Activated CD4-positive, alpha-beta T cell treated with anti-CD3 and anti-CD28 coated beads, Interleukin-2, amount 50 U/mL, for 24 hours (primary cell): ENCODE measurements at regions not wholly inside any gene's neighbourhood (a gene's known extent, or its start where the extent isn't known, plus 50 kb on each side); places are given as distances from the start of the nearest gene placed in this dataset.
A peak's percentile ranks its signal among the peaks of the same experiment; 100 is the strongest.
"Not testable (repeated sequence)": the region's sequence is repeated elsewhere in the genome, so short reads cannot be mapped to it uniquely, and the experiment has no call there.

Experiments used
- DNase-seq, 2 donors: peaks; one replicate each; pipeline ENCODE4 v3.0.0-alpha.2; 2020; ENCODE audit warnings: low read depth in 1 of 2, low spot score in 1 of 2

- not testable (repeated sequence) for DNase-seq
Measured at GRCh38 chr12:116327992-116328391, 50.5 kb upstream of the MED13L start.

GRCh38 chr12:116331876-116332275 is 54.4 kb upstream of the MED13L start:
- DNase-seq: no peak

GRCh38 chr12:116332705-116333380 is 55.4 kb upstream of the MED13L start:
- no peak for DNase-seq

- no peak for DNase-seq
Measured at GRCh38 chr12:116333402-116333801, 55.9 kb upstream of the MED13L start.

GRCh38 chr12:116336542-116337065 is 59.1 kb upstream of the MED13L start:
- DNase-seq: no peak

GRCh38 chr12:116337312-116337711 is 59.8 kb upstream of the MED13L start:
- DNase-seq: no peak

- no peak for DNase-seq
Measured at GRCh38 chr12:116338064-116338846, 60.8 kb upstream of the MED13L start.

- DNase-seq: no peak
Measured at GRCh38 chr12:116339062-116339461, 61.6 kb upstream of the MED13L start.

GRCh38 chr12:116339800-116340371 is 62.4 kb upstream of the MED13L start:
- no peak for DNase-seq

- DNase-seq: no peak
Measured at GRCh38 chr12:116343331-116343884, 65.9 kb upstream of the MED13L start.

GRCh38 chr12:116346222-116346621 is 68.7 kb upstream of the MED13L start:
- no peak for DNase-seq

GRCh38 chr12:116346741-116347140 is 69.2 kb upstream of the MED13L start:
- DNase-seq: no peak

- no peak for DNase-seq
Measured at GRCh38 chr12:116347265-116347664, 69.8 kb upstream of the MED13L start.

- DNase-seq: no peak
Measured at GRCh38 chr12:116352315-116352835, 74.9 kb upstream of the MED13L start.

- no peak for DNase-seq
Measured at GRCh38 chr12:116353958-116354357, 76.5 kb upstream of the MED13L start.

GRCh38 chr12:116354534-116354933 is 77.0 kb upstream of the MED13L start:
- DNase-seq: no peak

- no peak for DNase-seq
Measured at GRCh38 chr12:116354950-116355783, 77.7 kb upstream of the MED13L start.

- DNase-seq: no peak
Measured at GRCh38 chr12:116358536-116358892, 81.0 kb upstream of the MED13L start.

GRCh38 chr12:116358893-116359761 is 81.6 kb upstream of the MED13L start:
- DNase-seq: peak; percentile 21 to 35
